ENCODE measurements at regions not wholly inside any gene's neighbourhood (a gene's known extent, or its start where the extent isn't known, plus 50 kb on each side); places are given as distances from the start of the nearest gene placed in this dataset.
"Not testable (repeated sequence)": the region's sequence is repeated elsewhere in the genome, so short reads cannot be mapped to it uniquely, and the experiment has no call there.

- DNase-seq = no peak
Measured at GRCh38 chr12:114500775-114501473, 95.0 kb upstream of the TBX5 start.

DNA sequence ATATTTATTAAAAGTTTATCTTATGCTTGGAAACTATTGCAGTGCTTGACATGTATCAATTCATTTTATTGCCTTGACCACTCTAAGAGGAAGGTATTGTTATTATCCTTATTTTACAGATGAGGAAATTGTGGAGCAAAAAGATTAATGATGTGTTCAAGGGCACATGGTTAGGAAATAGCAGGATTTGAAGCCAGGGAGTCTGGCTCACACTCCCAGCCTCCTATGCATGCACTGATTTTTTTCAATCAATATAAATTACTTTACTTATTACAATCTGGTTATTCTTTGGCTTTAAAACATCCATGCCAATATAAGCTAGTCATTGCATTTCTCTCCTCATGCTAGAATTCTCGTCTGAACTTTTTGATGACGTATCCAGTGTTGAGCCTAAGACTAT is 94.2 kb upstream of the TBX5 start:
- no peak for DNase-seq

GRCh38 chr12:114499338-114499737 is 93.4 kb upstream of the TBX5 start:
- no peak for DNase-seq

DNA sequence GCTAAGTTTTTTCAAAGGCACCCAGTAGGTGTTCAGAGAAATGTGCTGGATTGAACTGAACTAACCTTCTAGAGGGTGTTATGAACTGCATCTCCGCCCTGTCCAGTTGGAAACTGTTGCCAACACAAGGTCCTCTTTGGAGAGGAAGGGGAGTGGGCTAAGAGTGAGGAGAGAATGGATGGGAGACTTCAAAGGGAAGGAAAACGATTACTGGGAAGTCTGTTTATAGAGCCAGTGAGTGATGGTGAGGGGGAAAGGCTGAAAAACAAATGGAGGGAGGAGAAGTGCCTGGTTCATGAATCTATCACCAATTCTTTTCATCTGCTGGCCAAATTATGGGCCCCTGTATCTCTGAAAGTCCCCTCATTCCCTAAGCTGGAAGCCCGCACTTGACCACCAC is 86.0 kb upstream of the TBX5 start:
- no peak for DNase-seq

DNA sequence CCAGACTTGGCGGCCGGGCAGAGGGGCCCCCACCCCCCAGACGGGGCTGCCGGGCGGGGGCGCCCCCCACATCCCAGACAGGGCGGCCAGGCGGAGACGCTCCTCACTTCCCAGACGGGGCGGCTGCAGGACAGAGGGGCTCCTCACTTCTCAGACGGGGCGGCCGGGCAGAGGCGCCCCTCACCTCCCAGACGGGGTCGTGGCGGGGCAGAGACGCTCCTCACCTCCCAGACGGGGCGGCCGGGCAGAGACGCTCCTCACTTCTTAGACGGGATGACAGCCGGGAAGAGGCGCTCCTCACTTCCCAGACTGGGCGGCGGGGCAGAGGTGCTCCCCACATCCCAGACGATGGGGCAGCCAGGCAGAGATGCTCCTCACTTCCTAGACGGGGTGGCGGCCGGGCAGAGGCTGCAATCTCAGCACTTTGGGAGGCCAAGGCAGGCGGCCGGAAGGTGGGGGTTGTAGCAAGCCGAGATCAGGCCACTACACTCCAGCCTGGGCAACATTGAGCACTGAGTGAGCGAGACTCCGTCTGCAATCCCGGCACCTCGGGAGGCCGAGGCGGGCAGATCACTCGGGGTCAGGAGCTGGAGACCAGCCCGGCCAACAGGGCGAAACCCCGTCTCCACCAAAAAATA is 79.0 kb upstream of the TBX5 start:
- DNase-seq = not testable (repeated sequence)

- no peak for DNase-seq
Measured at GRCh38 chr12:114483996-114484395, 78.1 kb upstream of the TBX5 start.

DNA sequence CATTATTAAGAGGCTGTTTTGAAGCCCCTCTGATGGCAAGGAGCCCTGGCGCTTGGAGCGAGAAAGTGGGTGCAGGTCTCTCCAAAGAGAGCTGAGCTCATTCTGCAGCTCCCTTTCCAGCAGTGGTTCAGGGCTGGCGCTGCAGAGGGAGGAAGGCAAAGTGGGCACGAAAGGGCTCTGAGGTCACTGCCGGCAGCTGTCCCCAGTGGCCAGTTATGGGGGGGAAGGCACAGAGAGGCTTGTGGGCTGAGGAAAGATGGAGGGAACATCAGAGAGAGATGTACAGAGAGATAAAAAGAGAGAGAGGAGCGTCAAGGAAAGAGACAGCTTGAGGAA is 75.2 kb upstream of the TBX5 start:
- DNase-seq = no peak

DNA sequence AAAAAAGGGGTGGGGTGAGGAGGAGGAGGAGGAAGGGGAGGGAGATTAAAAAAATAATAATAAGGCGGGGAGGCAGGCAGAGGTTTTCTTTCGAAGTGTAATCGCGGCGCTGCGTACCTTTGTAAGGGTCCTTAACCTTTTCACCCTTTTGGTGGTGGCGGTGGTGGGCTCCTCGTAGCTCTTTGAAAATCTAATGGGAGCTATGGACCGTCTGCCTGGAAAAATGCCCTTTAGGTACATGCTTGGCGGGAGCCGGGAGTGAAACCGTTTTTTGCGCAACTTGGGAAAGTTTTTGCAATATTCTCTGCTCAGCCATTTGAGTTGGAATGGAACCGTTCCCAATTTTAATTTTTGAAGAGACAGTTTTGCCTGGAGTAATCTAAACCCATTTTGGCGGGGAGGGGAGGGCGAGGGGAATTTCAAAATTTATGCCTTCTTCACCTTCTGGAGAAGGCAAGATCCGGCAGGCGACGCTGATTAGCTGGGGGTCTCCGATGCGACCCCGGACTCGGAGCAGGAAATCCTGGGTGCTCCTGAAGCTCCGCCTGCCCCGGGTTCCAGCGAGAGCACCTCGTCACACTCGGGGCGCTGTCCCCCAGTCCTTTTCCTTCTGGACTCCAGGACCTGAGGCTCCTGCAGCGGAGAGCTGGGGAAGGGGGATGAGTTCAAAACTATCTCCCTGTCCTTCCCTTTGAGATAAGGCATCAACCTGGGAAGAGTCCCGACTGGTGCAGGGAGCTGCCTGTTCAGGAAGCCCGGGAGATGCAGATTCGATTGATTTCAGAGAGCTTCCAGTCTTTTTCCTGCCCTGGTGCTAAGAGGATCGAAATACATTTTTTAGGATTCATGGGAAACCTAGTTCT is 74.6 kb upstream of the TBX5 start:
- DNase-seq = no peak

GRCh38 chr12:114479831-114480230 is 73.9 kb upstream of the TBX5 start:
- no peak for DNase-seq

DNA sequence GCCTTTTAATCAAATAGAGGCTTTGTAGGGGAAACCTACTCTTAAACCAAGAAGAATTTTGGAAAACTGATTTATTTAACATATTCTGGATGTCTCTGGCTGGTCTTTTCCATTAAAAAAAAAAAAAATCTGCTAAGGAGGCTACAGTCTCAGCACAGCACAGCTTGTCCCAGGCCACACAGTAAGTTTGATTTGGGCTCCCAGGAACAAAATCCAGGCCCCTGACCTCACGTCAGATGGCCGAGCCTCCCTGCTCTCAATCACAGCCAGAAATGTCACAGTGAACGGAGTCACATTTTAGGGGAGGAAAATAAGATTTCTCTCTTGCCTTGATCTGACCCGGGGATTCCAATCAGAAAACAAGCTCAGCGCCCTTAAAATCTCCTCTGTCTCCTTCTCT is 72.9 kb upstream of the TBX5 start:
- DNase-seq = no peak

DNA sequence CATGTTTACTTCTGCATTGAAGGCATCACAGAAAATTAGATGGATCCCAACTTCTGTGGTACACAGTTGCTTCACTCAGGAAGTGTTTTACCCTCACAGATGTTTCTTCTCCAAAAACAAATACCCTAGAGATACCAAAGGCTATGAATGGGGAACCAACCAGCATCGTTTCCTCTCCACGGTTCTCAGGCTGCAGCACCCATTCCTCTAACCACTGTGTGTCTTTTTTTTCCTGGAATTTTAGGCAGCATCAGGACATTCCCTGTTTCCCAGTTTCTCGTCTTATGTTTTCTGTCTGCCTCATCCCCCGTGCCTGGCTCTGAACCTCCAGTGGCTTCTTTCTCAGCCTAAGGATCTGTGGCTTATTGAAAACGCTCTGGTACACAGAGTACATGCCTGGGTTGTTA is 72.0 kb upstream of the TBX5 start:
- no peak for DNase-seq

- no peak for DNase-seq
Measured at GRCh38 chr12:114476159-114476558, 70.2 kb upstream of the TBX5 start.

- DNase-seq = no peak
Measured at GRCh38 chr12:114473717-114474116, 67.8 kb upstream of the TBX5 start.

GRCh38 chr12:114473018-114473417 is 67.1 kb upstream of the TBX5 start:
- DNase-seq = no peak

- no peak for DNase-seq
Measured at GRCh38 chr12:114457620-114458019, 51.7 kb upstream of the TBX5 start.
